Psoas muscle (tissue), 7 donors: ENCODE measurements at regions not wholly inside any gene's neighbourhood (a gene's known extent, or its start where the extent isn't known, plus 50 kb on each side); places are given as distances from the start of the nearest gene placed in this dataset.

Experiments
- ATAC-seq, 4 donors: fragments of 200-7000 bp; cut with Tn5 transposase; one replicate each; pipeline ENCODE4 v1.9.1; 2020; ENCODE audit warnings: moderate library complexity in 3 of 4, mild to moderate bottlenecking in 2 of 4
- DNase-seq, 2 donors: peaks; one replicate each; pipeline ENCODE4 v3.0.0-alpha.2; 2020
- H3K27ac ChIP-seq: fragments of 200-600 bp; one replicate; pipeline ENCODE4 v1.8.0; 2022
- H3K27me3 ChIP-seq, 3 donors: fragments of 200-600 bp in 1 of 3; one replicate each; pipeline versions ENCODE4 v1.6.1 to v1.8.0; 2013 to 2022; ENCODE audit warnings: low read length in 2 of 3, mild to moderate bottlenecking in 2 of 3, moderate library complexity in 1 of 3; ENCODE audit not compliant: insufficient read depth in 3 of 3
- H3K36me3 ChIP-seq, 2 donors: fragments of 200-600 bp in 1 of 2; one replicate each; pipeline versions ENCODE4 v1.6.1 to v1.8.0; 2013 to 2022; ENCODE audit warnings: low read depth in 1 of 2, mild to moderate bottlenecking in 1 of 2, moderate library complexity in 1 of 2; ENCODE audit not compliant: insufficient read depth in 1 of 2
- H3K4me1 ChIP-seq: fragments of 200-600 bp; one replicate; pipeline ENCODE4 v1.8.0; 2022
- H3K4me3 ChIP-seq: fragments of 200-600 bp; one replicate; pipeline ENCODE4 v1.8.0; 2022; ENCODE audit warnings: mild to moderate bottlenecking
- H3K9me3 ChIP-seq: fragments of 200-600 bp; one replicate; pipeline ENCODE4 v1.8.0; 2022
- whole genome bisulfite sequencing, 3 donors: extraction: QIAGEN DNeasy Blood & Tissue Kit; methylation state at CpG; one replicate each; pipeline versions ENCODE4 v1.1.6 to v1.1.7; 2013; 5-methylcytosine and 5-hydroxymethylcytosine counted together
- intact Hi-C, 2 donors: fragments of 100-400 bp; cut with DNase I; formaldehyde crosslinking; loops; one replicate each; pipeline versions ENCODE4 v1.11.0 to v1.14.2; 2022
- TF ChIP-seq, protein P1 (sequence below): fragments of 200-600 bp; IDR thresholded peaks from one replicate; pipeline ENCODE4 v1.8.0; 2022; ENCODE audit warnings: antibody characterized with exemption
- donor health status: healthy with polysubstance abuse.
- donor health status: DM: no; HTN: no; CAD: no; lungs with moderate emphysema.
- donor health status: Bipolar disorder and iron deficiency.
- donor health status: healthy.
- donor health status: DM: yes; HTN: yes; CAD: no.
- donor health status: DM: no; HTN: no; CAD: no.
- donor health status: DM: yes; HTN: yes; CAD: no.

DNA sequence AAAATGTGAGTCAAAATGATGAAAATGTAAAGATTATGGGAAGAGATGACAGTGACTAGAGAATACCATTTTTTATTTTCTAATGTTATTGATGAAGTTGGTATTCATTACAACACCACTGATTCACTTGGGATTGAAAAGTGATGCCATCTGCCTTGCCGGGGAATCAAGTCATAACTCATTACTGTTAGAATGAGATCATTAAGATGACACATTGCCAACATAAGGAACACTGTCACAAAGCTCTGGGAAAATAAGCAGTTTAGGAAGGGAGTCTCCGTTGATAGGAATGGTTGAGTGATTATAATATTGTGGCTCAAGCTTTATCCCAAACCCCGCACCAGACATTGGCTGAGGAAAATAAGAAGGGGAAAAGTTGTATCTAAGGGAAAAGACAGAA, 121.5 kb upstream of the PLPP4 start:
- DNase-seq (no peak), ATAC-seq (no peak)
- TF ChIP-seq, protein P1, sequence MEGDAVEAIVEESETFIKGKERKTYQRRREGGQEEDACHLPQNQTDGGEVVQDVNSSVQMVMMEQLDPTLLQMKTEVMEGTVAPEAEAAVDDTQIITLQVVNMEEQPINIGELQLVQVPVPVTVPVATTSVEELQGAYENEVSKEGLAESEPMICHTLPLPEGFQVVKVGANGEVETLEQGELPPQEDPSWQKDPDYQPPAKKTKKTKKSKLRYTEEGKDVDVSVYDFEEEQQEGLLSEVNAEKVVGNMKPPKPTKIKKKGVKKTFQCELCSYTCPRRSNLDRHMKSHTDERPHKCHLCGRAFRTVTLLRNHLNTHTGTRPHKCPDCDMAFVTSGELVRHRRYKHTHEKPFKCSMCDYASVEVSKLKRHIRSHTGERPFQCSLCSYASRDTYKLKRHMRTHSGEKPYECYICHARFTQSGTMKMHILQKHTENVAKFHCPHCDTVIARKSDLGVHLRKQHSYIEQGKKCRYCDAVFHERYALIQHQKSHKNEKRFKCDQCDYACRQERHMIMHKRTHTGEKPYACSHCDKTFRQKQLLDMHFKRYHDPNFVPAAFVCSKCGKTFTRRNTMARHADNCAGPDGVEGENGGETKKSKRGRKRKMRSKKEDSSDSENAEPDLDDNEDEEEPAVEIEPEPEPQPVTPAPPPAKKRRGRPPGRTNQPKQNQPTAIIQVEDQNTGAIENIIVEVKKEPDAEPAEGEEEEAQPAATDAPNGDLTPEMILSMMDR = no peak
- Histone ChIP-seq H3K9me3 (no peaks in the 10 kb centered on the region), H3K36me3 (no peaks in the 10 kb centered on the region), H3K27ac (no peak overlapping the region), H3K4me3 (no peak overlapping the region), H3K4me1 (no peaks in the 10 kb centered on the region), H3K27me3 (peaks cover 0 to 2% (median 0%) of the 10 kb centered on the region in 3 donors)
- 66 to 68% (median 66%) methylated on average over 3 of the region's 3 CpGs for WGBS, 3 donors
- intact Hi-C loops = loop anchor here in 1 of 2 donors (10.0 kb wide), 1 partner anchor 581 kb away; no protein-coding TSS in a partner anchor

DNA sequence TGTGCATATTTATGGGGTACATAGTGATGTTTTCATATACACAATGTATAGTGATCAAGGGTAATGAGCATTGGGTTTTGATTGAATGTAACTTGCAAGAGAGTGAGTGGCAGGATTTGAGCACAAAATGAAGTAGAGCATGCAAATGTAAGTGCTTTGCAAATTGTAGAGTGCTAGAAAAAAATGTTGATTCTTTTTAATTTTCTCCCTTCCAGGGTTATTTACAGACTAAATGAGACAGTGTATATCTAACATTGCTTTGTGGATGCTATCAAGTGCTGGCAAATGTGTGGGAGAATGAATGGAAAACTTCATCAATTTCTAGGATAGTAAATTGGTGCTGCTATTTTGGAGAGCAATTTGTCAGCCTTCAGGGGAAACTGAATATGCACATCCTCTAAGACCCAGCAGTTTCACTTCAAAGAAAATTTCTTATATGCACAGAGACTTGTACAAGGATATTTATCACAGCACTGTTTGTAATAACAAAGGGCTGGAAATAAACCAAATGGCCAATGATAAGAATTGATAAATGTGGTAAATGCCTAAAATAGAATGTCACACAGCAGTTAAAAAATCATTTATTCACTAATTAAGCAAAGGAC, 120.6 kb upstream of the PLPP4 start:
- ATAC-seq (no peak), DNase-seq (no peak)
- Histone ChIP-seq H3K27ac (no peak overlapping the region), H3K4me1 (no peaks in the 10 kb centered on the region), H3K36me3 (no peaks in the 10 kb centered on the region), H3K9me3 (no peaks in the 10 kb centered on the region), H3K27me3 (peaks cover 0 to 2% (median 0%) of the 10 kb centered on the region in 3 donors), H3K4me3 (no peak overlapping the region)
- TF ChIP-seq, protein P1 = no peak
- intact Hi-C loops = loop anchor here in 1 of 2 donors (10.0 kb wide), 1 partner anchor 582 kb away; no protein-coding TSS in a partner anchor

DNA sequence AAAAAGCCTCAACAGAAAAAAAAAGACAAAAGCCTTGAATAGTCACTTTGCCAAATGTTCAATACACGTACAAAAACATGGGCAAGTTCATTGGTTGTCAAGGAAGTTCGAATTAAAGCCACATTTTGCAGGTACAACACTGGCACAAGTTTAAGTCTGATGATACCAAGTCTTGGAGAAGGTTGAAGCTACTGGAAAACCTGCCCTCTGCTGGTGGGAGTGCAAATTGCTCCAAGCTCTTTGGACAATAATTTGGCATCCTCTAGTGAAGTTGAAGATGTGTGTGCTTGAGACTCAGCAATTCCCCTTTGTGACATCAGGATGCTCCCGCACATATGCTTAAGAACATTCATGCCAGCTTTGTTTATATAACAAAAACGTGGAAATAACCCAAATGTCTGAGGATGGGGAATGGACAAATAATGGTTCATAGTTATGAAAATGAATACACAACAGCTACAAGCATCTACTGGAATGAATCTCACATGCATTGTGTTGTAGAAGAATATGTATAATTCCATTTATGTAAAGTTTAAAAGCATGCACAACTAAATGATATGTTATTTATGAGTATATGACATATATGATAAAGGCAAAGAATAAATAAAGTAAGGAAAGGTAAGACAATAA, 120.0 kb upstream of the PLPP4 start:
- TF ChIP-seq, protein P1 = peak; percentile 43
- Histone ChIP-seq H3K4me1 (no peaks in the 10 kb centered on the region), H3K27ac (no peak overlapping the region), H3K36me3 (no peaks in the 10 kb centered on the region), H3K27me3 (peaks cover 0 to 2% (median 0%) of the 10 kb centered on the region in 3 donors), H3K4me3 (no peak overlapping the region), H3K9me3 (no peaks in the 10 kb centered on the region)
- WGBS, 3 donors = 10 to 13% (median 10%) methylated on average over 4 of the region's 4 CpGs
- ATAC-seq (no peak), DNase-seq (no peak)
- intact Hi-C loops = loop anchor here in 1 of 2 donors (10.0 kb wide), 1 partner anchor 582 kb away; no protein-coding TSS in a partner anchor

DNA sequence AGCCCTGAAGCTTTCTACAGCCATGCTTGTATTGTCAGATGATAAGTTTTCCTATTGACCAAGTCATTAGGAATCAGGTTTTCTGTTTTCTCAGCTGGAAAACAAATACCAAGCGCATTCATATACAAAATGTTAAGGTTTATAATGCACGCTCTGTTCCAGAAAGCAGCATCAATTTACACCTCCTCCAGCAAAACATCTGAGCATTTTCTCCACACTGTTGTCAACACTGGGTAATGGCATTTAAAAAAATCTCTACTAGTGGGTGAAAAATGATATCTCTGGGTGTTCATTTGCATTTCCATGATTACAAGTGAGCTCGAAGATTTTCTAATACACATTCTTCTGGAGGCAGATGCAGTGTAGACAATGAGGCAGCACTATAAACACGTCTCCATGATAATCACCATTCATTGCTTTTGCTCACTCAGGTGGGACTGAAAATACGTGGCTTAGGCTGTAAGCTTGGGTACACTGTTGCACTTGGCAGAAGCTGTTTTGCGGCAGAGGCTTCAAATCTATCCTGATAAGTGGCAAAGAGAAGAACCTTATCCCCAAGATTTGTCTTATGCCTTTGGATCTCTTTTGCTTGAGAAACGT, 114.8 kb upstream of the PLPP4 start:
- ATAC-seq (no peak), DNase-seq (no peak)
- no peaks in the 10 kb centered on the region for H3K27me3 ChIP-seq
- no peak overlapping the region for H3K27ac ChIP-seq
- no peaks in the 10 kb centered on the region for H3K36me3 ChIP-seq
- H3K4me1 ChIP-seq = no peaks in the 10 kb centered on the region
- TF ChIP-seq, protein P1 = no peak
- no peaks in the 10 kb centered on the region for H3K9me3 ChIP-seq
- no peak overlapping the region for H3K4me3 ChIP-seq
- intact Hi-C loops = no loop called here
- WGBS, 3 donors = 43 to 48% (median 44%) methylated on average over 7 of the region's 7 CpGs
